T-cell (primary cell): ENCODE measurements at regions not wholly inside any gene's neighbourhood (a gene's known extent, or its start where the extent isn't known, plus 50 kb on each side); places are given as distances from the start of the nearest gene placed in this dataset.

Experiments used
- ATAC-seq, 4 experiments: fragments of 200-7000 bp in 3 of 4; fragments of 150-1000 bp in 1 of 4; cut with Tn5 transposase; replicated peaks in 1 of 4; 1 replicate in 3 of 4; 2 replicates in 1 of 4; pipeline ENCODE4 v1.10.0; 2021; ENCODE audit warnings: moderate library complexity in 3 of 4, mild to moderate bottlenecking in 2 of 4, moderate number of reproducible peaks in 1 of 4
- CTCF ChIA-PET, 2 donors: fragments of 300-600 bp; sonication (Branson Sonifier 250); formaldehyde crosslinking; loops; one replicate each; lab custom pipeline; 2022; ENCODE audit warnings: antibody characterized with exemption in 2 of 2; lab: Charles Lee
- POLR2A ChIA-PET, 2 donors: fragments of 300-600 bp; sonication (Branson Sonifier 250); formaldehyde crosslinking; loops; one replicate each; lab custom pipeline; 2022; ENCODE audit warnings: antibody characterized with exemption in 2 of 2; lab: Charles Lee
- DNase-seq, 35 experiments: peaks; one replicate each; pipeline versions ENCODE4 v3.0.0 to v3.0.0-alpha.2; 2013 to 2023
- H3K27ac ChIP-seq: one replicate; pipeline ENCODE4 v1.5.1; 2013; ENCODE audit warnings: low read length
- H3K27me3 ChIP-seq, 2 experiments: replicated peaks in 1 of 2; 1 replicate in 1 of 2; 2 replicates in 1 of 2; pipeline versions ENCODE4 v1.6.1 to v1.7.0; 2013; ENCODE audit warnings: low read length in 1 of 2, mixed read lengths in 1 of 2; ENCODE audit not compliant: control insufficient read depth in 2 of 2, insufficient read depth in 2 of 2; ENCODE audit errors: extremely low read depth in 1 of 2
- H3K36me3 ChIP-seq, 2 donors: 1 replicate in 1 of 2; 2 replicates in 1 of 2; pipeline versions ENCODE4 v1.6.1 to v1.7.0; 2013; ENCODE audit warnings: low read length in 1 of 2; ENCODE audit not compliant: control insufficient read depth in 2 of 2, insufficient read depth in 1 of 2; ENCODE audit errors: extremely low read depth in 1 of 2
- H3K4me1 ChIP-seq, 2 experiments: 1 replicate in 1 of 2; 2 replicates in 1 of 2; pipeline versions ENCODE4 v1.6.1 to v1.7.0; 2013; ENCODE audit warnings: low read length in 2 of 2, mixed read lengths in 1 of 2; ENCODE audit not compliant: insufficient read depth in 2 of 2, control insufficient read depth in 1 of 2; ENCODE audit errors: extremely low read depth in 1 of 2
- H3K4me3 ChIP-seq, 2 donors: 1 replicate in 1 of 2; 2 replicates in 1 of 2; pipeline versions ENCODE4 v1.5.1 to v1.7.0; 2013; ENCODE audit warnings: mild to moderate bottlenecking in 2 of 2, low read length in 1 of 2, moderate library complexity in 1 of 2; ENCODE audit not compliant: control insufficient read depth in 1 of 2; ENCODE audit errors: extremely low read depth in 1 of 2
- H3K9me3 ChIP-seq: 2 replicates; pipeline ENCODE4 v1.7.0; 2013
- H3K27ac Mint-ChIP-seq, 2 donors: one replicate each; pipeline ENCODE4 v1.8.0; 2020 to 2021; ENCODE audit warnings: mild to moderate bottlenecking in 2 of 2, mixed read lengths in 2 of 2
- H3K27me3 Mint-ChIP-seq, 2 donors: one replicate each; pipeline ENCODE4 v1.8.0; 2021 to 2022; ENCODE audit warnings: mixed read lengths in 2 of 2
- H3K36me3 Mint-ChIP-seq: one replicate; pipeline ENCODE4 v1.8.0; 2021; ENCODE audit warnings: mixed read lengths
- H3K4me1 Mint-ChIP-seq, 3 donors: one replicate each; pipeline ENCODE4 v1.8.0; 2020 to 2022; ENCODE audit warnings: mixed read lengths in 3 of 3, mild to moderate bottlenecking in 1 of 3
- H3K4me3 Mint-ChIP-seq, 3 donors: one replicate each; pipeline ENCODE4 v1.8.0; 2020 to 2022; ENCODE audit warnings: mild to moderate bottlenecking in 3 of 3, mixed read lengths in 3 of 3, moderate library complexity in 3 of 3
- H3K9me3 Mint-ChIP-seq, 3 donors: one replicate each; pipeline ENCODE4 v1.8.0; 2020 to 2022; ENCODE audit warnings: mixed read lengths in 3 of 3
- WGBS: methylation state at CpG from one replicate; pipeline ENCODE4 v1.1.5; 2013; ENCODE audit warnings: missing lambda C conversion rate; ENCODE audit not compliant: insufficient coverage; 5-methylcytosine and 5-hydroxymethylcytosine counted together

- Mint-ChIP-seq H3K9me3 (no peaks in the 10 kb centered on the region), H3K4me3 (no peak overlapping the region), H3K4me1 (no peaks in the 10 kb centered on the region), H3K27me3 (no peaks in the 10 kb centered on the region), H3K36me3 (peaks cover 10% of the 10 kb centered on the region), H3K27ac (no peak overlapping the region)
- no peak overlapping the region for H3K4me3 ChIP-seq
- POLR2A ChIA-PET = no interaction called here
- no peaks in the 10 kb centered on the region for H3K36me3 ChIP-seq
- no peak overlapping the region for H3K27ac ChIP-seq
- no peak for DNase-seq
- no peaks in the 10 kb centered on the region for H3K9me3 ChIP-seq
- WGBS = 100% methylated on average over 1 of the region's 6 CpGs
- ATAC-seq = no peak
- no peaks in the 10 kb centered on the region for H3K27me3 ChIP-seq
- H3K4me1 ChIP-seq = no peaks in the 10 kb centered on the region
- CTCF ChIA-PET = no interaction called here
Observed at GRCh38 chr17:63181856-63182255, 215.8 kb downstream of the TANC2 start.

DNA sequence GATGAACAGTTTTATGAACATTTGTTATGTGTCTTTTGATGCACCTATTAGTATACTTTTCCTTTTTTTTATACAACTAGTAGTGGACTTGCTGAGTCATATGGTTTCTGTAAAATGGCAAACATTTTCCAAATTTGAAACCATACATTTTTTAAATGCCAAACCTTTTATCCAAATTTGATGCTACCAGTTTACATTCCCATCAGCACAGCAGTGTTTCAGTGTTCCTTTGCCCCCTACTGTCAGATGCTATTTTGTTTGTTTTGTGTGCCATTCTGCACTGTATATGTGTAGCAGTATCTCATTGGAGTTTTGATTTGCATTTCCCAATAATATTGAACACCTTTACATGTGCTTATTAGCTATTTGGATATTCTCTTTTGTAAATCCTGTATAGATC, 219.4 kb downstream of the TANC2 start:
- ChIA-PET POLR2A (interaction anchor here in 1 of 2 donors (0.6 kb wide), 1 partner anchor 47 kb away, joined by 3 read pairs; no protein-coding TSS in a partner anchor), CTCF (interaction anchor here in 1 of 2 donors (0.6 kb wide), 1 partner anchor 23 kb away, joined by 4 read pairs; no protein-coding TSS in a partner anchor)
- Histone ChIP-seq H3K4me3 (no peak overlapping the region), H3K36me3 (no peaks in the 10 kb centered on the region), H3K9me3 (no peaks in the 10 kb centered on the region), H3K27ac (no peak overlapping the region), H3K27me3 (no peaks in the 10 kb centered on the region), H3K4me1 (no peaks in the 10 kb centered on the region)
- peaks cover 0 to 3% (median 2%) of the 10 kb centered on the region in 3 donors for H3K9me3 Mint-ChIP-seq
- DNase-seq (no peak), ATAC-seq (no peak)
- no peak overlapping the region for H3K27ac Mint-ChIP-seq
- no peaks in the 10 kb centered on the region for H3K4me1 Mint-ChIP-seq
- no peaks in the 10 kb centered on the region for H3K27me3 Mint-ChIP-seq
- no peak overlapping the region for H3K4me3 Mint-ChIP-seq
- peaks cover 13% of the 10 kb centered on the region for H3K36me3 Mint-ChIP-seq

DNA sequence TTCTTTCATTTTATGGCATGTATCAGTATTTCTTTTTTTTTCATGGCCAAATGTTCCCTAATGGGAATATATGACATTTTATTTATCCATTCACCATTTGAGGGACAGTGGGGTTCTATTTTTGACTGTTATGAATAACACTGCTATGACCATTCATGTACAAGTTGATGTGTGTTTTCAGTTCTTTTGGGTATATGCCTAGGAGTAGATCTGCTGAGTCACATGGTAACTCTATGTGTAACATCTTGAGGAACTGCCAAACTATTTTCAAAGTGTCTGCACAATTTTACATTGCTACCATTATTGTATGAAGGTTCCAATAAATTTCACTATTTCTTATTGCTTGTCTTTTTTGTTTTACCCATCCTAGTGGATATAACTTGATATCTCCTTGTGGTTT, 223.0 kb downstream of the TANC2 start:
- POLR2A ChIA-PET = no interaction called here

GRCh38 chr17:63189930-63190329, 223.9 kb downstream of the TANC2 start:
- POLR2A ChIA-PET = no interaction called here
- DNase-seq (no peak), ATAC-seq (no peak)
- H3K4me1 ChIP-seq = no peaks in the 10 kb centered on the region
- peaks cover 9% of the 10 kb centered on the region for H3K36me3 Mint-ChIP-seq
- no peaks in the 10 kb centered on the region for H3K27me3 Mint-ChIP-seq
- H3K4me3 ChIP-seq = no peak overlapping the region
- WGBS = 85% methylated on average over 2 of the region's 3 CpGs
- H3K27ac ChIP-seq = no peak overlapping the region
- no peak overlapping the region for H3K4me3 Mint-ChIP-seq
- H3K27me3 ChIP-seq = no peaks in the 10 kb centered on the region
- peaks cover 0 to 3% (median 2%) of the 10 kb centered on the region in 3 donors for H3K9me3 Mint-ChIP-seq
- no peak overlapping the region for H3K27ac Mint-ChIP-seq
- H3K4me1 Mint-ChIP-seq = peaks cover 0 to 2% (median 0%) of the 10 kb centered on the region in 3 donors
- H3K9me3 ChIP-seq = no peaks in the 10 kb centered on the region
- CTCF ChIA-PET = no interaction called here
- H3K36me3 ChIP-seq = no peaks in the 10 kb centered on the region

More for the DNA sequence above, 223.0 kb downstream of the TANC2 start:
- ATAC-seq = no peak
- H3K27ac Mint-ChIP-seq = no peak overlapping the region
- H3K4me3 ChIP-seq = no peak overlapping the region
- H3K36me3 Mint-ChIP-seq = peaks cover 7% of the 10 kb centered on the region
- no peaks in the 10 kb centered on the region for H3K9me3 ChIP-seq
- H3K36me3 ChIP-seq = no peaks in the 10 kb centered on the region
- no peak for DNase-seq
- H3K27me3 ChIP-seq = no peaks in the 10 kb centered on the region
- peaks cover 0 to 3% (median 2%) of the 10 kb centered on the region in 3 donors for H3K9me3 Mint-ChIP-seq
- H3K27me3 Mint-ChIP-seq = no peaks in the 10 kb centered on the region
- peaks cover 0 to 2% (median 0%) of the 10 kb centered on the region in 3 donors for H3K4me1 Mint-ChIP-seq
- no peak overlapping the region for H3K27ac ChIP-seq
- H3K4me1 ChIP-seq = no peaks in the 10 kb centered on the region
- no peak overlapping the region for H3K4me3 Mint-ChIP-seq
- CTCF ChIA-PET = no interaction called here

- H3K4me1 ChIP-seq = no peaks in the 10 kb centered on the region
- Mint-ChIP-seq H3K4me1 (peaks cover 0 to 2% (median 0%) of the 10 kb centered on the region in 3 donors), H3K4me3 (no peak overlapping the region), H3K36me3 (peaks cover 16% of the 10 kb centered on the region), H3K27me3 (no peaks in the 10 kb centered on the region), H3K9me3 (peaks cover 0 to 3% (median 2%) of the 10 kb centered on the region in 3 donors), H3K27ac (no peak overlapping the region)
- ChIA-PET POLR2A (no interaction called here), CTCF (no interaction called here)
- H3K27me3 ChIP-seq = no peaks in the 10 kb centered on the region
- H3K36me3 ChIP-seq = peaks cover 0 to 2% of the 10 kb centered on the region in 2 donors
- DNase-seq (no peak), ATAC-seq (no peak)
- H3K9me3 ChIP-seq = no peaks in the 10 kb centered on the region
- H3K27ac ChIP-seq = no peak overlapping the region
- H3K4me3 ChIP-seq = no peak overlapping the region
- WGBS = 80% methylated on average over 1 of the region's 3 CpGs
Observed at GRCh38 chr17:63190821-63191370, 224.9 kb downstream of the TANC2 start.

DNA sequence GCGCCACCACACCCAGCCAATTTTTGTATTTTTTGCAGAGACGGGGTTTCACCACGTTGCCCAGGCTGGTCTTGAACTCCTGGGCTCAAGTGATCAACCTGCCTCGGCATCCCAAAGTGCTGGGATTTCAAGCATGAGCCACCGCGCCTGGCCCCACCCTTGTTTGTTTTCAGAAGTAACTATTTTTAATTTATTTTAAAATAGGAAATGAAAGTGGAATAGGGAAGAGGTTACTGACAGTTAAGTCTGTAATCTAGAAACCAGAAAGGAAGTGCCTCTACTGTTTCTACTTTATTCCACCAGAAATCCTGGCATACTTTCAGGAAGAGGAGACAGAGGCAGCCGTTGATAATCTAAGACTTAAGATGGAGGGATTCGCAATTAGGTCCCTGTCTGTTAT, 225.6 kb downstream of the TANC2 start:
- H3K27me3 ChIP-seq = no peaks in the 10 kb centered on the region
- H3K27ac ChIP-seq = no peak overlapping the region
- no peak overlapping the region for H3K27ac Mint-ChIP-seq
- H3K27me3 Mint-ChIP-seq = no peaks in the 10 kb centered on the region
- peaks cover 0 to 7% (median 6%) of the 10 kb centered on the region in 3 donors for H3K4me1 Mint-ChIP-seq
- H3K4me3 Mint-ChIP-seq = no peak overlapping the region
- H3K9me3 ChIP-seq = no peaks in the 10 kb centered on the region
- peaks cover 0 to 3% (median 2%) of the 10 kb centered on the region in 3 donors for H3K9me3 Mint-ChIP-seq
- POLR2A ChIA-PET = no interaction called here
- CTCF ChIA-PET = no interaction called here
- H3K4me1 ChIP-seq = no peaks in the 10 kb centered on the region
- 100% methylated on average over 3 of the region's 8 CpGs for WGBS
- peaks cover 18% of the 10 kb centered on the region for H3K36me3 Mint-ChIP-seq
- ATAC-seq (no peak), DNase-seq (peak in 1 of 35 experiments; percentile 3)
- peaks cover 0 to 2% of the 10 kb centered on the region in 2 donors for H3K36me3 ChIP-seq
- H3K4me3 ChIP-seq = no peak overlapping the region
